Right ventricle myocardium inferior (tissue), 1 donor: ENCODE measurements at regions not wholly inside any gene's neighbourhood (a gene's known extent, or its start where the extent isn't known, plus 50 kb on each side); places are given as distances from the start of the nearest gene placed in this dataset.
"Not testable (repeated sequence)": the region's sequence is repeated elsewhere in the genome, so short reads cannot be mapped to it uniquely, and the experiment has no call there.

Experiments
- ATAC-seq: fragments of 200-7000 bp; cut with Tn5 transposase; one replicate; pipeline ENCODE4 v1.9.1; 2020; ENCODE audit warnings: mild to moderate bottlenecking, moderate library complexity
- DNase-seq: peaks from one replicate; pipeline ENCODE4 v3.0.0; 2021; ENCODE audit errors: missing footprints
- intact Hi-C: fragments of 100-400 bp; cut with DNase I; formaldehyde crosslinking; loops from one replicate; pipeline ENCODE4 v1.11.0; 2022
- donor health status: DM: no; HTN: yes; CAD: no; lungs with severe emphysema.

- ATAC-seq, DNase-seq, intact Hi-C loops: not testable (repeated sequence)
Observed at GRCh38 chr14:54266616-54267015, 130.2 kb upstream of the CDKN3 start.

- no peak for ATAC-seq
- intact Hi-C loops = no loop called here
- DNase-seq = no peak
Observed at GRCh38 chr14:54267172-54267571, 129.6 kb upstream of the CDKN3 start.

- ATAC-seq = no peak
- no peak for DNase-seq
- intact Hi-C loops = no loop called here
Observed at GRCh38 chr14:54275997-54276725, 120.6 kb upstream of the CDKN3 start.

- no peak for ATAC-seq
- intact Hi-C loops = no loop called here
Observed at GRCh38 chr14:54278087-54278486, 118.7 kb upstream of the CDKN3 start.

GRCh38 chr14:54278665-54279295 lies 118.0 kb upstream of the CDKN3 start:
- DNase-seq (no peak), ATAC-seq (no peak)
- intact Hi-C loops = no loop called here

More at GRCh38 chr14:54278087-54278486, 118.7 kb upstream of the CDKN3 start:
- DNase-seq = no peak

- intact Hi-C loops = no loop called here
- ATAC-seq (no peak), DNase-seq (no peak)
Observed at GRCh38 chr14:54282849-54283248, 114.0 kb upstream of the CDKN3 start.

- DNase-seq = no peak
- ATAC-seq = no peak
- intact Hi-C loops = no loop called here
Observed at GRCh38 chr14:54285030-54285429, 111.8 kb upstream of the CDKN3 start.

GRCh38 chr14:54291491-54292191 lies 105.2 kb upstream of the CDKN3 start:
- no peak for DNase-seq
- intact Hi-C loops = no loop called here
- ATAC-seq = peak; percentile 72

- DNase-seq = no peak
- intact Hi-C loops = no loop called here
- no peak for ATAC-seq
Observed at GRCh38 chr14:54294802-54295201, 102.0 kb upstream of the CDKN3 start.

- intact Hi-C loops = no loop called here
- peak; percentile 64 for ATAC-seq
- DNase-seq = no peak
Observed at GRCh38 chr14:54299410-54300363, 97.1 kb upstream of the CDKN3 start.

- ATAC-seq = no peak
- no peak for DNase-seq
Observed at GRCh38 chr14:54300881-54301280, 95.9 kb upstream of the CDKN3 start.

GRCh38 chr14:54301359-54301758 lies 95.4 kb upstream of the CDKN3 start:
- intact Hi-C loops = no loop called here
- no peak for DNase-seq
- no peak for ATAC-seq

More at GRCh38 chr14:54300881-54301280, 95.9 kb upstream of the CDKN3 start:
- intact Hi-C loops = no loop called here

- DNase-seq = no peak
- ATAC-seq = no peak
- intact Hi-C loops = no loop called here
Observed at GRCh38 chr14:54306806-54307205, 90.0 kb upstream of the CDKN3 start.

GRCh38 chr14:54309615-54310014 lies 87.2 kb upstream of the CDKN3 start:
- peak; percentile 62 for ATAC-seq
- DNase-seq = no peak
- intact Hi-C loops = no loop called here

- no peak for DNase-seq
- intact Hi-C loops = no loop called here
- no peak for ATAC-seq
Observed at GRCh38 chr14:54310151-54310850, 86.5 kb upstream of the CDKN3 start.

- intact Hi-C loops = no loop called here
- DNase-seq = no peak
- no peak for ATAC-seq
Observed at GRCh38 chr14:54310851-54311228, 86.0 kb upstream of the CDKN3 start.

GRCh38 chr14:54312166-54312801 lies 84.5 kb upstream of the CDKN3 start:
- peak; percentile 80 for ATAC-seq

More at GRCh38 chr14:54312166-54312801, 84.5 kb upstream of the CDKN3 start:
- intact Hi-C loops = no loop called here
- DNase-seq = no peak
